PC-9 (cell line): ENCODE measurements at regions not wholly inside any gene's neighbourhood (a gene's known extent, or its start where the extent isn't known, plus 50 kb on each side); places are given as distances from the start of the nearest gene placed in this dataset.

Experiments
- BruUV-seq: library from RNA; stranded (reverse); fragments of 400-500 nt; replicated peaks from 2 replicates; lab custom pipeline; 2021; lab: Mats Ljungman, UMichigan
- CTCF ChIA-PET: fragments of 300-600 bp; sonication (Branson Sonifier 250); formaldehyde crosslinking; loops from one replicate; lab custom pipeline; 2022; ENCODE audit warnings: antibody characterized with exemption; lab: Charles Lee
- POLR2A ChIA-PET: fragments of 300-600 bp; sonication (Branson Sonifier 250); formaldehyde crosslinking; loops from one replicate; lab custom pipeline; 2022; ENCODE audit warnings: antibody characterized with exemption; ENCODE audit not compliant: unreplicated experiment; lab: Charles Lee
- DNase-seq, 2 experiments: peaks; one replicate each; pipeline versions ENCODE4 v3.0.0 to v3.0.0-alpha.2; 2015 to 2022; ENCODE audit warnings: mixed read lengths in 1 of 2
- H2AFZ ChIP-seq: fragments of 200-600 bp; sonication (generic); 2 replicates; pipeline ENCODE4 v1.8.1; 2017; ENCODE audit warnings: antibody characterized with exemption
- H3F3A ChIP-seq: fragments of 200-600 bp; sonication (generic); 2 replicates; pipeline ENCODE4 v1.8.1; 2017; ENCODE audit warnings: antibody characterized with exemption, mild to moderate bottlenecking, low read depth; ENCODE audit not compliant: insufficient read depth
- H3K27ac ChIP-seq: fragments of 200-600 bp; sonication (generic); 2 replicates; pipeline ENCODE4 v1.6.1; 2016; ENCODE audit warnings: mixed run types
- H3K27me3 ChIP-seq: fragments of 200-600 bp; sonication (generic); 2 replicates; pipeline ENCODE4 v1.6.1; 2016; ENCODE audit warnings: low read depth, mixed run types; ENCODE audit not compliant: insufficient read depth
- H3K36me3 ChIP-seq: fragments of 200-600 bp; sonication (generic); 2 replicates; pipeline ENCODE4 v1.6.1; 2016; ENCODE audit warnings: low read depth, mixed run types
- H3K4me1 ChIP-seq: fragments of 200-600 bp; sonication (generic); replicated peaks from 2 replicates; pipeline ENCODE4 v1.6.1; 2016; ENCODE audit warnings: mixed run types; ENCODE audit not compliant: insufficient read depth
- H3K4me2 ChIP-seq: fragments of 200-600 bp; sonication (generic); 2 replicates; pipeline ENCODE4 v1.6.1; 2017; ENCODE audit warnings: mixed run types
- H3K4me3 ChIP-seq: fragments of 200-600 bp; sonication (generic); 2 replicates; pipeline ENCODE4 v1.6.1; 2016; ENCODE audit warnings: mixed run types
- H3K79me2 ChIP-seq: fragments of 200-600 bp; sonication (generic); 2 replicates; pipeline ENCODE4 v1.6.1; 2017; ENCODE audit warnings: low read depth, mixed run types
- H3K9me2 ChIP-seq: fragments of 200-600 bp; sonication (generic); 2 replicates; pipeline ENCODE4 v1.8.1; 2017; ENCODE audit warnings: mild to moderate bottlenecking; ENCODE audit not compliant: insufficient read depth
- H3K9me3 ChIP-seq: fragments of 200-600 bp; sonication (generic); 2 replicates; pipeline ENCODE4 v1.8.1; 2016; ENCODE audit warnings: low read depth; ENCODE audit not compliant: insufficient read depth
- H4K20me1 ChIP-seq: fragments of 200-600 bp; sonication (generic); 2 replicates; pipeline ENCODE4 v1.8.1; 2017; ENCODE audit not compliant: insufficient read depth
- EZH2 ChIP-seq: fragments of 200-600 bp; sonication (generic); IDR thresholded peaks from 2 replicates; pipeline ENCODE4 v1.8.0; 2017; ENCODE audit warnings: antibody characterized with exemption, low read depth
- intact Hi-C: fragments of 100-400 bp; cut with micrococcal nuclease; formaldehyde crosslinking; loops from one replicate; pipeline ENCODE4 v1.10.0; 2022; ENCODE audit not compliant: unreplicated experiment
- TF ChIP-seq, protein P1 (sequence below): fragments of 200-600 bp; sonication (generic); conservative IDR thresholded peaks from 2 replicates; pipeline ENCODE4 v1.6.1; 2017; ENCODE audit warnings: mixed run types, antibody characterized with exemption, mild to moderate bottlenecking, moderate library complexity

DNA sequence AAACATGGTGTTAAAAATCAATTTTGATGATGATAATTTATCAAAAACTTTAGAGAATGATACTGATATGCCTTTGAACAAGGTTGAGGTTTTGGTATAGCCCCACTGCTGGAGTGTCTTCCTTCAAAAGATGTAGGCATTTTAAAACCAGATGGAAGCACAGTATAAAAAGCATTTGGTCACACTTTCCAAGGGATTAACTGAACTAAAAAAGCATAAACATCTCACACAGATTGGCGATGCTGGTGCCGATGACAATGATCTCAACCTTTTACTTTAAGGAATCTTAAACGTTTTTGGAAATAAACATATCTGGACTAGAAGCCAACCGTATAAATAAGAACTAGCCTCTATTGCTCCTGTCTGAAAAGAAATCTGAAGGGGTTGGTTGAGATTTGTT lies 488.4 kb downstream of the ENC1 start:
- Histone ChIP-seq H2AFZ (no peak overlapping the region), H3K27ac (no peak overlapping the region), H3K4me3 (no peak overlapping the region), H3K27me3 (no peaks in the 10 kb centered on the region), H3K79me2 (no peaks in the 10 kb centered on the region), H3K9me3 (no peaks in the 10 kb centered on the region), H3K4me1 (no peaks in the 10 kb centered on the region), H4K20me1 (no peaks in the 10 kb centered on the region), H3K4me2 (no peak overlapping the region), H3K9me2 (no peaks in the 10 kb centered on the region), H3F3A (no peaks in the 10 kb centered on the region), H3K36me3 (no peaks in the 10 kb centered on the region)
- no TSS peak for BruUV-seq
- DNase-seq: no peak
- POLR2A ChIA-PET: no interaction called here
- no peak for TF ChIP-seq EZH2
- TF ChIP-seq, protein P1, sequence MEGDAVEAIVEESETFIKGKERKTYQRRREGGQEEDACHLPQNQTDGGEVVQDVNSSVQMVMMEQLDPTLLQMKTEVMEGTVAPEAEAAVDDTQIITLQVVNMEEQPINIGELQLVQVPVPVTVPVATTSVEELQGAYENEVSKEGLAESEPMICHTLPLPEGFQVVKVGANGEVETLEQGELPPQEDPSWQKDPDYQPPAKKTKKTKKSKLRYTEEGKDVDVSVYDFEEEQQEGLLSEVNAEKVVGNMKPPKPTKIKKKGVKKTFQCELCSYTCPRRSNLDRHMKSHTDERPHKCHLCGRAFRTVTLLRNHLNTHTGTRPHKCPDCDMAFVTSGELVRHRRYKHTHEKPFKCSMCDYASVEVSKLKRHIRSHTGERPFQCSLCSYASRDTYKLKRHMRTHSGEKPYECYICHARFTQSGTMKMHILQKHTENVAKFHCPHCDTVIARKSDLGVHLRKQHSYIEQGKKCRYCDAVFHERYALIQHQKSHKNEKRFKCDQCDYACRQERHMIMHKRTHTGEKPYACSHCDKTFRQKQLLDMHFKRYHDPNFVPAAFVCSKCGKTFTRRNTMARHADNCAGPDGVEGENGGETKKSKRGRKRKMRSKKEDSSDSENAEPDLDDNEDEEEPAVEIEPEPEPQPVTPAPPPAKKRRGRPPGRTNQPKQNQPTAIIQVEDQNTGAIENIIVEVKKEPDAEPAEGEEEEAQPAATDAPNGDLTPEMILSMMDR: no peak
- CTCF ChIA-PET: no interaction called here
- intact Hi-C loops: no loop called here

DNA sequence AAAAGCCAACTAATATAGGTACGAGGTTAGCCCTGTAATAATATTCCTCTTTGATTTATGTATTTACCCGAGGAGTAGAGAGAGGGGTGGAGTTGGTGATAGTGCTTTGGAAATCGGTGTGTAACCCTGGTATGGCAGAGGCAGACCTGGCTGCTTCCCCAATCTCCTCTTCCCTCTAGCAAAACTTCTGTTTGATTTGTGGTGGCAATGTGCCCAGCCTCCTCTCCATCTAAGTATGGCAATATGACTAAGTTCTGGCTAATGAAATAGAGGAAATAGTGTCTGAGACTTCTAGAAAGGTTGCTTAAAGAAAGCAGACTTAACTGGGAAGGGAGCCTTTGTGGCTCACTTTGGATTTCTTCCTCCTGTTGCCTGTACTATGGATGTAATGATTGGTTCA lies 491.1 kb downstream of the ENC1 start:
- H2AFZ ChIP-seq: no peak overlapping the region
- no peaks in the 10 kb centered on the region for H3K27me3 ChIP-seq
- no peak for DNase-seq
- no peak for TF ChIP-seq EZH2
- TF ChIP-seq, protein P1: no peak
- H3K9me2 ChIP-seq: no peaks in the 10 kb centered on the region
- no peaks in the 10 kb centered on the region for H3K36me3 ChIP-seq
- no peaks in the 10 kb centered on the region for H3K4me1 ChIP-seq
- intact Hi-C loops: loop anchor here (10.0 kb wide), 1 partner anchor 395 kb away; no protein-coding TSS in a partner anchor
- H3K27ac ChIP-seq: no peak overlapping the region
- no peaks in the 10 kb centered on the region for H3F3A ChIP-seq
- no peaks in the 10 kb centered on the region for H4K20me1 ChIP-seq
- no peaks in the 10 kb centered on the region for H3K9me3 ChIP-seq
- no peaks in the 10 kb centered on the region for H3K79me2 ChIP-seq
- no peak overlapping the region for H3K4me3 ChIP-seq
- POLR2A ChIA-PET: no interaction called here
- H3K4me2 ChIP-seq: no peak overlapping the region
- no TSS peak for BruUV-seq
- CTCF ChIA-PET: interaction anchor here (0.6 kb wide), 1 partner anchor 77 kb away, joined by 4 read pairs; no protein-coding TSS in a partner anchor

DNA sequence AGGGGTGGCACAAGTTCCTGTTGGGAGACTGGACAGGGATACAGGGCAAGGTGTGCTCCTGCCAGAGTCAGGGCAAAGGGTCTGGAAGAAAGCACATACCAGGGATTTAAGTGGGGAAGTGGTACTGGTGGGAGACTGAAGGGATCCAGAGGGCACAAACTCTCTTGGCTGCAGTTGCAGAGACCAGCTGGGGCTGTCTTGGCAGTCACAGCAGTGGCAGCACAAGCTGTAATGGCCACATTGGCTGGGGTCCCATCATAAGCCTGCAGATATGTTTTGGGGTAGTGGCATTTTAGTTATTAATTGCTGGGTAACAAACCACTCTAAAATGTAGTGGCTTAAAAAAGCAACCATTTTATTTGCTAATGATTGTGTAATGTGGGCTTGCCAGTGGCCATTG lies 492.2 kb downstream of the ENC1 start:
- no peak overlapping the region for H3K4me3 ChIP-seq
- H3K27ac ChIP-seq: no peak overlapping the region
- no peak overlapping the region for H3K4me2 ChIP-seq
- no peak for TF ChIP-seq EZH2
- TF ChIP-seq, protein P1: no peak
- H3K27me3 ChIP-seq: no peaks in the 10 kb centered on the region
- no peaks in the 10 kb centered on the region for H3F3A ChIP-seq
- CTCF ChIA-PET: no interaction called here
- no peak overlapping the region for H2AFZ ChIP-seq
- H3K9me2 ChIP-seq: no peaks in the 10 kb centered on the region
- H3K79me2 ChIP-seq: no peaks in the 10 kb centered on the region
- H4K20me1 ChIP-seq: no peaks in the 10 kb centered on the region
- no peaks in the 10 kb centered on the region for H3K4me1 ChIP-seq
- no TSS peak for BruUV-seq
- intact Hi-C loops: loop anchor here (10.0 kb wide), 1 partner anchor 396 kb away; no protein-coding TSS in a partner anchor
- no peaks in the 10 kb centered on the region for H3K36me3 ChIP-seq
- DNase-seq: no peak
- H3K9me3 ChIP-seq: no peaks in the 10 kb centered on the region
- POLR2A ChIA-PET: no interaction called here
